HAP-1 (cell line): ENCODE measurements at regions not wholly inside any gene's neighbourhood (a gene's known extent, or its start where the extent isn't known, plus 50 kb on each side); places are given as distances from the start of the nearest gene placed in this dataset.
"Not testable (repeated sequence)": the region's sequence is repeated elsewhere in the genome, so short reads cannot be mapped to it uniquely, and the experiment has no call there.

ENCODE experiments used
- DNase-seq, 2 experiments: peaks; one replicate each; pipeline ENCODE4 v3.0.0-alpha.2; 2016 to 2020; ENCODE audit warnings: low spot score in 2 of 2
- H3K27me3 ChIP-seq: fragments of 250-450 bp; sonication (Bioruptor Pico); 2 replicates; pipeline ENCODE4 v1.5.1; 2020; ENCODE audit warnings: low read depth, mild to moderate bottlenecking, moderate library complexity
- H3K36me3 ChIP-seq: fragments of 250-450 bp; sonication (Bioruptor Pico); replicated peaks from 2 replicates; pipeline ENCODE4 v1.5.1; 2020; ENCODE audit warnings: mild to moderate bottlenecking
- H3K4me1 ChIP-seq: fragments of 250-450 bp; sonication (Bioruptor Pico); 2 replicates; pipeline ENCODE4 v1.5.1; 2020; ENCODE audit warnings: mild to moderate bottlenecking
- H3K4me3 ChIP-seq: fragments of 250-450 bp; sonication (Bioruptor Pico); 2 replicates; pipeline ENCODE4 v1.5.1; 2020; ENCODE audit warnings: mild to moderate bottlenecking, moderate library complexity
- H3K9me3 ChIP-seq: fragments of 250-450 bp; sonication (Bioruptor Pico); 2 replicates; pipeline ENCODE4 v1.5.1; 2020; ENCODE audit warnings: mild to moderate bottlenecking, moderate library complexity
- in situ Hi-C: fragments of 300-500 bp; cut with MboI; formaldehyde crosslinking; loops from 3 replicates; pipeline ENCODE4 v1.14.3; 2020; ENCODE audit warnings: low sequenced_read_pairs, inconsistent platforms, mixed read lengths

DNA sequence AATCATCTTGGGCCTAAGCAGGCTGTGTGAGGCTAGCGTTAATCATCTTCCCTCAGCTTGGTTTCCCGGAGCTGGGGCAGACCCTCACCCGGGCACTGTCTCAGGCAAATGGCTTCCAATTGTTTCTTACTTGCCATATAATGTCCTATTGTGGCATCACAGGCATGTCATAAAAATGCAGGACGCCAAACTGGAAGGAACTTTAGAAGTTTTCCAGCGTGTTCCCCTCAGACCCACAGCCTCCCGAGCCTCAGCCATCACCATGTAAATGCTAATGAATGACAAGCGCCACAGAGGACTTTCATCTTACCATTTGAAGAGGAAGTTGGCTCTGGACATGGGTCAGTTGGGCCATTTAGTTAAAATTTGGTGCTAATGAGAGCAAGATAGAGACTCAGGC lies 143.0 kb upstream of the IRX1 start:
- Histone ChIP-seq H3K36me3 (no peaks in the 10 kb centered on the region), H3K4me1 (no peaks in the 10 kb centered on the region), H3K9me3 (no peaks in the 10 kb centered on the region), H3K27me3 (no peaks in the 10 kb centered on the region), H3K4me3 (no peak overlapping the region)
- no peak for DNase-seq
- in situ Hi-C loops = no loop called here

GRCh38 chr5:3451961-3452360 lies 143.7 kb upstream of the IRX1 start:
- Histone ChIP-seq H3K27me3 (no peaks in the 10 kb centered on the region), H3K4me3 (no peak overlapping the region), H3K4me1 (no peaks in the 10 kb centered on the region), H3K36me3 (no peaks in the 10 kb centered on the region), H3K9me3 (no peaks in the 10 kb centered on the region)
- DNase-seq = no peak
- in situ Hi-C loops = no loop called here

- H3K4me1 ChIP-seq = no peaks in the 10 kb centered on the region
- DNase-seq = no peak
- H3K9me3 ChIP-seq = no peaks in the 10 kb centered on the region; the same call in 1 of the 2 replicates
- in situ Hi-C loops = no loop called here
- H3K36me3 ChIP-seq = no peaks in the 10 kb centered on the region
- no peaks in the 10 kb centered on the region for H3K27me3 ChIP-seq
- no peak overlapping the region for H3K4me3 ChIP-seq
Observed at GRCh38 chr5:3449481-3449880, 146.2 kb upstream of the IRX1 start.

- no peaks in the 10 kb centered on the region for H3K27me3 ChIP-seq
- H3K9me3 ChIP-seq = no peaks in the 10 kb centered on the region; the same call in 1 of the 2 replicates
- DNase-seq = no peak
- no peaks in the 10 kb centered on the region for H3K36me3 ChIP-seq
- in situ Hi-C loops = no loop called here
- H3K4me3 ChIP-seq = no peak overlapping the region
- H3K4me1 ChIP-seq = no peaks in the 10 kb centered on the region
Observed at GRCh38 chr5:3446410-3446809, 149.2 kb upstream of the IRX1 start.

- H3K36me3 ChIP-seq, H3K9me3 ChIP-seq, H3K4me1 ChIP-seq, H3K27me3 ChIP-seq, in situ Hi-C loops, H3K4me3 ChIP-seq, DNase-seq: not testable (repeated sequence)
Observed at GRCh38 chr5:3445517-3445916, 150.1 kb upstream of the IRX1 start.

DNA sequence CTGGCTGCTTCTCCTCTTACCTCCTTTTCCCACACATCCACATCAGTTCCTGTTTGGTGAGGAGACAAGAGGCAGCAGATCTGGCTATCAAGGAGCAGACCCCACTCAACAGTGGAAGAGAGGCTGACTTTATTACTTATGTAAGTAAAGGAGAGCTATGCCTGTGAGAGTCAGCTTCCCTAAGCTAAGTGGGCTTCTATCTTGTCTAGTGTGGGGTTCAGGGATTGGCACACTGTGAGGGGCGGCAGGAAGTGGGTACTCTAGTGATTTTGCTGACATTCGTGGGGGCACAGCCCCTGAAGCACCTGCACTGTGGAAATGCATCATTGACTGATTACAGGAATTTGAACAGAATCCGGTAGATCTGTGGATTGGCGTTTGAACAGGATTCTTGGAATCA lies 163.5 kb upstream of the IRX1 start:
- DNase-seq = no peak
- no peak overlapping the region for H3K4me3 ChIP-seq
- no peaks in the 10 kb centered on the region for H3K9me3 ChIP-seq
- H3K4me1 ChIP-seq = no peaks in the 10 kb centered on the region
- H3K36me3 ChIP-seq = no peaks in the 10 kb centered on the region
- no peaks in the 10 kb centered on the region for H3K27me3 ChIP-seq
- in situ Hi-C loops = no loop called here

DNA sequence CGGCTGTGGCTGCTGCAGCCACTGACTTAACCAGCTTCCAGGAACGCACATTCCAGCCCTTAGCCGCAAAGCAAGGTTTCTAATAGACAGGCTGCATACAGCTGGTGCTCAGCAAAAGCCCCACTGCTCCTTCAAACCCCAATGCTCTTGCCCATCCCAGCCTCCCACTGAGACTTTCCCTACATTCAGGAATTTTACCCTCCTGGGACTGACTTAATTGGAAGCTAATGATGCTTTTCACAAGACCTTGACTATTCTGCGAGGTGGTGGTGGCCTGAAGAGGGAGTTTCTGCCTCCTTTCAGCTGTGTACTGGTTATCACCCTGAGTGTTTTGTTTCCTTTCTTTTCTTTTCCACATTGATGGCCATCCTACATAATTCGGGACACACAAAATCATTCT lies 164.9 kb upstream of the IRX1 start:
- Histone ChIP-seq H3K4me1 (no peaks in the 10 kb centered on the region), H3K4me3 (no peak overlapping the region), H3K9me3 (no peaks in the 10 kb centered on the region), H3K36me3 (no peaks in the 10 kb centered on the region), H3K27me3 (no peaks in the 10 kb centered on the region)
- in situ Hi-C loops = no loop called here
- DNase-seq = no peak

GRCh38 chr5:3429962-3430361 lies 165.7 kb upstream of the IRX1 start:
- no peak overlapping the region for H3K4me3 ChIP-seq
- H3K4me1 ChIP-seq = no peaks in the 10 kb centered on the region
- no peaks in the 10 kb centered on the region for H3K36me3 ChIP-seq
- H3K27me3 ChIP-seq = no peaks in the 10 kb centered on the region
- no peak for DNase-seq
- H3K9me3 ChIP-seq = no peaks in the 10 kb centered on the region
- in situ Hi-C loops = no loop called here

GRCh38 chr5:3428334-3428733 lies 167.3 kb upstream of the IRX1 start:
- no peak for DNase-seq
- no peaks in the 10 kb centered on the region for H3K4me1 ChIP-seq
- H3K9me3 ChIP-seq = no peaks in the 10 kb centered on the region
- no peaks in the 10 kb centered on the region for H3K36me3 ChIP-seq
- no peaks in the 10 kb centered on the region for H3K27me3 ChIP-seq
- no peak overlapping the region for H3K4me3 ChIP-seq
- in situ Hi-C loops = no loop called here

- Histone ChIP-seq H3K9me3 (no peaks in the 10 kb centered on the region), H3K4me3 (no peak overlapping the region), H3K27me3 (no peaks in the 10 kb centered on the region), H3K4me1 (no peaks in the 10 kb centered on the region), H3K36me3 (no peaks in the 10 kb centered on the region)
- DNase-seq = no peak
- in situ Hi-C loops = no loop called here
Observed at GRCh38 chr5:3424946-3425345, 170.7 kb upstream of the IRX1 start.

GRCh38 chr5:3417376-3417943 lies 178.2 kb upstream of the IRX1 start:
- DNase-seq = no peak
- in situ Hi-C loops = no loop called here

DNA sequence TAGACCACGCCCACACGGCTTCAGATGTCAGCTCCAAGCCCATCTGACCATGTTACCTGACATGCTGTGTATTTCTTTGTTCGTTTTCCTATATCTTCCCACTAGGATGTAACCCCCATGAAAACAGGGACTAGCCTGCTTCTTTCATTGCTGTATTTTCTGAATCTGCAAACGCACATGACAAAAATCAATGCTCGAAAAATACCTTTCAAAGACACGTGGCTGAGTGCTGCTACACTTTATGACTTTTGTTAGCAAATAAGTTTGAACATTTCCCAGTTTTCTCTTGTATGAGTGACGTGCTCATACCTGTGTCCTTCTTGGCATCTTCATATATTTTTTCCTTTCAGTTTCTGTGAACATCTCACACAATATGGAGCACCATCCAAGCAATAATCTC lies 181.3 kb upstream of the IRX1 start:
- H3K27me3 ChIP-seq = no peaks in the 10 kb centered on the region
- in situ Hi-C loops = no loop called here
- no peak overlapping the region for H3K4me3 ChIP-seq
- DNase-seq = no peak
- H3K9me3 ChIP-seq = no peaks in the 10 kb centered on the region
- no peaks in the 10 kb centered on the region for H3K4me1 ChIP-seq
- no peaks in the 10 kb centered on the region for H3K36me3 ChIP-seq

More at GRCh38 chr5:3417376-3417943, 178.2 kb upstream of the IRX1 start:
- H3K4me3 ChIP-seq = no peak overlapping the region
- no peaks in the 10 kb centered on the region for H3K36me3 ChIP-seq
- no peaks in the 10 kb centered on the region for H3K27me3 ChIP-seq
- H3K9me3 ChIP-seq = no peaks in the 10 kb centered on the region
- H3K4me1 ChIP-seq = no peaks in the 10 kb centered on the region

DNA sequence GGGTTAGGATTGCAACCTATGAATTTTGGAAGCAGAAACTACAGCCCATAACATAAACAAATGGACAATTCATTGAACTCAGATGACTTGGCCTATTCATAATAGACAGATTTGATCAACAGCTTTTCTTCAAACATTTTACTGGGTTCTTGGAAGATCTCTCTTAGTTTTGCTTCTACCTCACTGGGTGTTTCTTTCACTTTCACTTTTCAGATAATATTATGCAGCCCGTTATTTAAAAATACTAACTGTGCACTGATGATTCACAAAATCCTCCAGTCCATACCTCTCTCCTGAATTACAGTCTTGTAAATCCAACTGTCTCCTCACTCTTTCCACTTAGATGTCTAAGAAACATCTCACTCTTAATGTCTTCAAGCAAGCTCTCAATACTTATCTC lies 183.5 kb upstream of the IRX1 start:
- no peaks in the 10 kb centered on the region for H3K36me3 ChIP-seq
- H3K9me3 ChIP-seq = no peaks in the 10 kb centered on the region
- H3K4me1 ChIP-seq = no peaks in the 10 kb centered on the region
- in situ Hi-C loops = no loop called here
- DNase-seq = no peak
- no peak overlapping the region for H3K4me3 ChIP-seq
- no peaks in the 10 kb centered on the region for H3K27me3 ChIP-seq

- no peaks in the 10 kb centered on the region for H3K4me1 ChIP-seq
- no peaks in the 10 kb centered on the region for H3K27me3 ChIP-seq
- H3K4me3 ChIP-seq = no peak overlapping the region
- H3K9me3 ChIP-seq = no peaks in the 10 kb centered on the region
- no peaks in the 10 kb centered on the region for H3K36me3 ChIP-seq
- DNase-seq = no peak
- in situ Hi-C loops = no loop called here
Observed at GRCh38 chr5:3411363-3411762, 184.3 kb upstream of the IRX1 start.

DNA sequence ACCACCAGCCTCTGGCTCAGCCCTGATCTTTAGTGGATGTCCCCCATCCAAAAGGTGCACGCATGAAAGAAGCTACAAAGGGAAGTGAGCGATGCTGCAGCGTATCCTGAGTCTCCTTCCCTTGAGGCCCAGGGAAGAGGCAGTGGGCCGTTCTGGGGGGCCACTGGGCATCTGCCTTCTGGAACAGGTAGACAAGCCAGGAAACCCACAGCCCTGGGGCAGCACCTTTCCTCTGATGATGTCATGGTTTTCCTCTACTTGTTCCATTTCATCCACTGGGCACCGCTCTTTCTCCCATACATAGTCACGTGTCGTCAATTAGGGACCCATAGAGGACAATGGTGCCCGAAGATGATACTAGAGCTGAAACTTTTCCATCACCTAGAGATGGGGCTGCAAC lies 194.0 kb upstream of the IRX1 start:
- H3K9me3 ChIP-seq = no peaks in the 10 kb centered on the region
- H3K27me3 ChIP-seq = no peaks in the 10 kb centered on the region
- DNase-seq = no peak
- H3K4me3 ChIP-seq = no peak overlapping the region
- no peaks in the 10 kb centered on the region for H3K4me1 ChIP-seq
- no peaks in the 10 kb centered on the region for H3K36me3 ChIP-seq
- in situ Hi-C loops = no loop called here
